Right cardiac atrium (tissue), 5 donors: ENCODE measurements at regions not wholly inside any gene's neighbourhood (a gene's known extent, or its start where the extent isn't known, plus 50 kb on each side); places are given as distances from the start of the nearest gene placed in this dataset.
"Not testable (repeated sequence)": the region's sequence is repeated elsewhere in the genome, so short reads cannot be mapped to it uniquely, and the experiment has no call there.

Experiments
- ATAC-seq, 2 donors: fragments of 200-7000 bp; cut with Tn5 transposase; one replicate each; pipeline versions ENCODE4 v1.8.0 to v1.9.1; 2020; ENCODE audit warnings: moderate library complexity in 2 of 2, mild to moderate bottlenecking in 1 of 2
- DNase-seq, 3 donors: peaks; one replicate each; pipeline ENCODE4 v3.0.0-alpha.2; 2020
- H3K27ac ChIP-seq: one replicate; pipeline ENCODE4 v1.5.1; 2013; ENCODE audit warnings: mild to moderate bottlenecking, low read length, control low read depth, moderate library complexity
- H3K27me3 ChIP-seq: one replicate; pipeline ENCODE4 v1.6.1; 2013; ENCODE audit not compliant: control insufficient read depth, insufficient read depth
- H3K4me1 ChIP-seq: one replicate; pipeline ENCODE4 v1.6.1; 2013; ENCODE audit warnings: low read length; ENCODE audit not compliant: control insufficient read depth, insufficient read depth
- H3K4me3 ChIP-seq: one replicate; pipeline ENCODE4 v1.5.1; 2013; ENCODE audit warnings: low read length, control low read depth
- H3K9me3 ChIP-seq: one replicate; pipeline ENCODE4 v1.6.1; 2013; ENCODE audit warnings: low read length; ENCODE audit not compliant: control insufficient read depth
- WGBS: extraction: QIAGEN DNeasy Blood & Tissue Kit; methylation state at CpG from one replicate; pipeline ENCODE4 v1.1.7; 2013; 5-methylcytosine and 5-hydroxymethylcytosine counted together
- intact Hi-C, 4 donors: fragments of 100-400 bp; cut with DNase I; formaldehyde crosslinking; loops; one replicate each; pipeline versions ENCODE4 v1.11.0 to v1.14.0; 2022 to 2023
- donor health status: healthy with polysubstance abuse.
- donor health status: DM: no; HTN: yes; CAD: no.
- donor health status: DM: no; HTN: no; CAD: no.
- donor health status: DM: no; HTN: yes; CAD: no; lungs with severe emphysema.
- donor health status: DM: yes; HTN: yes; CAD: no.

GRCh38 chr7:79915346-79915745 lies 219.3 kb upstream of the GNAI1 start:
- H3K27ac ChIP-seq, DNase-seq, H3K4me1 ChIP-seq, H3K9me3 ChIP-seq, H3K4me3 ChIP-seq, H3K27me3 ChIP-seq, ATAC-seq, intact Hi-C loops: not testable (repeated sequence)
- 84% methylated on average over 4 of the region's 4 CpGs for WGBS

GRCh38 chr7:79912213-79912633 lies 222.4 kb upstream of the GNAI1 start:
- intact Hi-C loops, result no loop called here
- ATAC-seq (no peak), DNase-seq (no peak)
- 26% methylated on average over 4 of the region's 4 CpGs for WGBS
- no peak overlapping the region for H3K4me3 ChIP-seq
- no peak overlapping the region for H3K27ac ChIP-seq
- no peaks in the 10 kb centered on the region for H3K27me3 ChIP-seq
- H3K9me3 ChIP-seq, result peaks cover 2% of the 10 kb centered on the region
- no peaks in the 10 kb centered on the region for H3K4me1 ChIP-seq

GRCh38 chr7:79911420-79911819 lies 223.2 kb upstream of the GNAI1 start:
- intact Hi-C loops, result no loop called here
- H3K4me3 ChIP-seq, result no peak overlapping the region
- no peak for ATAC-seq
- no peak for DNase-seq
- no peaks in the 10 kb centered on the region for H3K27me3 ChIP-seq
- no peaks in the 10 kb centered on the region for H3K4me1 ChIP-seq
- 68% methylated on average over 3 of the region's 3 CpGs for WGBS
- peaks cover 2% of the 10 kb centered on the region for H3K9me3 ChIP-seq
- H3K27ac ChIP-seq, result no peak overlapping the region

GRCh38 chr7:79909176-79909575 lies 225.5 kb upstream of the GNAI1 start:
- Histone ChIP-seq H3K27ac (no peak overlapping the region), H3K4me1 (no peaks in the 10 kb centered on the region), H3K4me3 (no peak overlapping the region), H3K9me3 (no peaks in the 10 kb centered on the region), H3K27me3 (no peaks in the 10 kb centered on the region)
- ATAC-seq (no peak), DNase-seq (no peak)
- intact Hi-C loops, result no loop called here
- WGBS, result 80% methylated on average over 6 of the region's 6 CpGs

GRCh38 chr7:79897166-79897565 lies 237.5 kb upstream of the GNAI1 start:
- no peak overlapping the region for H3K4me3 ChIP-seq
- DNase-seq (no peak), ATAC-seq (no peak)
- no peak overlapping the region for H3K27ac ChIP-seq
- intact Hi-C loops, result no loop called here
- no peaks in the 10 kb centered on the region for H3K27me3 ChIP-seq
- H3K9me3 ChIP-seq, result no peaks in the 10 kb centered on the region
- no peaks in the 10 kb centered on the region for H3K4me1 ChIP-seq

GRCh38 chr7:79893991-79894390 lies 240.6 kb upstream of the GNAI1 start:
- no peaks in the 10 kb centered on the region for H3K9me3 ChIP-seq
- no peaks in the 10 kb centered on the region for H3K4me1 ChIP-seq
- intact Hi-C loops, result no loop called here
- ATAC-seq (no peak), DNase-seq (no peak)
- no peak overlapping the region for H3K4me3 ChIP-seq
- no peaks in the 10 kb centered on the region for H3K27me3 ChIP-seq
- WGBS, result 68% methylated on average over 1 of the region's 1 CpG
- H3K27ac ChIP-seq, result no peak overlapping the region

GRCh38 chr7:79882922-79883321 lies 251.7 kb upstream of the GNAI1 start:
- H3K9me3 ChIP-seq, result no peaks in the 10 kb centered on the region
- intact Hi-C loops, result no loop called here
- 85% methylated on average over 2 of the region's 2 CpGs for WGBS
- no peak overlapping the region for H3K4me3 ChIP-seq
- no peaks in the 10 kb centered on the region for H3K27me3 ChIP-seq
- ATAC-seq (no peak), DNase-seq (no peak)
- no peaks in the 10 kb centered on the region for H3K4me1 ChIP-seq
- H3K27ac ChIP-seq, result no peak overlapping the region

- no peaks in the 10 kb centered on the region for H3K27me3 ChIP-seq
- H3K9me3 ChIP-seq, result no peaks in the 10 kb centered on the region
- intact Hi-C loops, result no loop called here
- ATAC-seq (no peak), DNase-seq (no peak)
- no peak overlapping the region for H3K27ac ChIP-seq
- no peaks in the 10 kb centered on the region for H3K4me1 ChIP-seq
- H3K4me3 ChIP-seq, result no peak overlapping the region
- WGBS, result 69% methylated on average over 2 of the region's 2 CpGs
Measured at GRCh38 chr7:79880312-79880711, 254.3 kb upstream of the GNAI1 start.

- 74% methylated on average over 3 of the region's 3 CpGs for WGBS
- no peak overlapping the region for H3K27ac ChIP-seq
- ATAC-seq (no peak), DNase-seq (no peak)
- no peaks in the 10 kb centered on the region for H3K27me3 ChIP-seq
- intact Hi-C loops, result no loop called here
- H3K9me3 ChIP-seq, result no peaks in the 10 kb centered on the region
- H3K4me1 ChIP-seq, result no peaks in the 10 kb centered on the region
- no peak overlapping the region for H3K4me3 ChIP-seq
Measured at GRCh38 chr7:79877874-79878465, 256.7 kb upstream of the GNAI1 start.

GRCh38 chr7:79876848-79877252 lies 257.8 kb upstream of the GNAI1 start:
- WGBS, result 65% methylated on average over 6 of the region's 6 CpGs
- ATAC-seq (no peak), DNase-seq (no peak)
- Histone ChIP-seq H3K27ac (no peak overlapping the region), H3K4me3 (no peak overlapping the region), H3K9me3 (no peaks in the 10 kb centered on the region), H3K4me1 (no peaks in the 10 kb centered on the region), H3K27me3 (no peaks in the 10 kb centered on the region)
- intact Hi-C loops, result no loop called here

GRCh38 chr7:79874797-79875196 lies 259.8 kb upstream of the GNAI1 start:
- Histone ChIP-seq H3K4me3 (no peak overlapping the region), H3K27ac (no peak overlapping the region), H3K27me3 (no peaks in the 10 kb centered on the region), H3K9me3 (no peaks in the 10 kb centered on the region), H3K4me1 (no peaks in the 10 kb centered on the region)
- intact Hi-C loops, result no loop called here
- WGBS, result 57% methylated on average over 1 of the region's 1 CpG
- ATAC-seq, result no peak
- no peak for DNase-seq

GRCh38 chr7:79872176-79872575 lies 262.5 kb upstream of the GNAI1 start:
- WGBS, result 74% methylated on average over 2 of the region's 2 CpGs
- no peak for ATAC-seq

More at GRCh38 chr7:79872176-79872575, 262.5 kb upstream of the GNAI1 start:
- H3K27ac ChIP-seq, result no peak overlapping the region
- intact Hi-C loops, result no loop called here
- no peaks in the 10 kb centered on the region for H3K9me3 ChIP-seq
- no peaks in the 10 kb centered on the region for H3K4me1 ChIP-seq
- H3K4me3 ChIP-seq, result no peak overlapping the region
- no peak for DNase-seq
- no peaks in the 10 kb centered on the region for H3K27me3 ChIP-seq
